Stimulated activated naive CD8-positive, alpha-beta T cell treated with anti-CD3 and anti-CD28 coated beads, Interleukin-15, amount 100 ng/mL, for 72 hours (primary cell): ENCODE measurements at regions not wholly inside any gene's neighbourhood (a gene's known extent, or its start where the extent isn't known, plus 50 kb on each side); places are given as distances from the start of the nearest gene placed in this dataset.
A peak's percentile ranks its signal among the peaks of the same experiment; 100 is the strongest.

Experiments used
- ATAC-seq: fragments of 150-1000 bp; cut with Tn5 transposase; 2 replicates; pipeline ENCODE4 v1.10.0; 2021; ENCODE audit warnings: mild to moderate bottlenecking, moderate library complexity
- DNase-seq, 2 donors: peaks; one replicate each; pipeline ENCODE4 v3.0.0; 2021 to 2022
- H3K27ac Mint-ChIP-seq, 2 donors: one replicate each; pipeline ENCODE4 v1.8.0; 2022; ENCODE audit warnings: mild to moderate bottlenecking in 2 of 2, mixed read lengths in 2 of 2, moderate library complexity in 2 of 2
- H3K27me3 Mint-ChIP-seq: one replicate; pipeline ENCODE4 v1.8.0; 2022; ENCODE audit warnings: mixed read lengths
- H3K4me1 Mint-ChIP-seq: one replicate; pipeline ENCODE4 v1.8.0; 2022; ENCODE audit warnings: mild to moderate bottlenecking, mixed read lengths
- H3K4me3 Mint-ChIP-seq, 2 donors: one replicate each; pipeline ENCODE4 v1.8.0; 2022; ENCODE audit warnings: mild to moderate bottlenecking in 2 of 2, mixed read lengths in 2 of 2, moderate library complexity in 1 of 2
- H3K9me3 Mint-ChIP-seq, 2 donors: one replicate each; pipeline ENCODE4 v1.8.0; 2022; ENCODE audit warnings: mixed read lengths in 2 of 2

DNA sequence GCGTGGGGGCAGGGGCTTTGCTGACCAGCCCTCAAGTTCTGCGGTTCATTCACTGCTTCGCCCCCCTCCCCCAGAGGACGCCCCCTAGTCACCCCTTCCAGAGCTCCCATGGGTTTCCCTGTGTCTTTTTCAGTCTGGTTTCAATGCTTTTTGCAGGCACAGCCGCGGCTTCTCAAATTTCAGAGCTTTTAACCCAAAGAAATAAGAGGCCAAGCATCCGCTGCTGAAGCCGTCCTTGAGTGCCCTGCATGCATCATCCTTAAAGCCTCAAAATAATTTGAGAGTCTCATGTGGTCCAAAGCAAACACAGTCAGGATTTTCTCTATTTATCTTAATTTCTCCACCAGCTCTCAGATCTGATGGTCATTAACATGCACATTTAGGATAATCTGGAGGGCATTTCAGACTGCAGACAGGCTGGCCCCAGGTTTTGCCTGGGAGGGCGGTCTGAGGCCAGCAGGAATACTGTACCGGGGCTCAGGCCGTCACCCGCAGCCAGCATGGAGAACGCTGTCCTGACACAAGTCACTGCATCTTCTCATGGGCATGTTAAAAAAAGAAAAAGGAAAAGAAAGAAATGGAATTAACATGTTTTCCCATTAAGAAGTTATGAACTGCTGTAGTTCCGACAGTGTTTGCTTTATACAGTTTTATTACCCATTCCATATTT lies 420.8 kb upstream of the IRX4 start:
- Mint-ChIP-seq H3K9me3 (no peaks in the 10 kb centered on the region), H3K4me3 (no peak overlapping the region), H3K4me1 (no peaks in the 10 kb centered on the region), H3K27me3 (peaks cover 24% of the 10 kb centered on the region), H3K27ac (no peak overlapping the region)
- ATAC-seq = no peak
- DNase-seq = no peak

DNA sequence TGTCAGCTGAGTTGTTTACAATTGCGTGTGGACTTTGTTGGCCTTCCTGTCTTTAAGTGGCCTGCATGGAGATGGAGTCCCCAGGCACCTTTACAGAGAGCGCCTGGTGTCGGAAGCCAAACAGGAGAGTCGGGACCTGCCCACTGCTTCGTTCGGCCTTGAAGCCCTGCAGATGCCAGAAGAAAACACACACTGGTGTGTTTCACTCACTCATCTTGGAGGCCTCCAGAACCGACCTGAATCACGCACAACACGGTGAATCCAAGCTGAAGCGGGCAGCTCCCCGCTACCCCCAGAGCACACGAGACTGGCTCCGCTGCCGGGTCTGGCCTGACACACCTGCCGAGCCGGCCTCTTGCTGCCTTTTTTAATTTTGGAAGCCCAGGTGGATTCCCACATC lies 419.4 kb upstream of the IRX4 start:
- Mint-ChIP-seq H3K4me3 (no peak overlapping the region), H3K4me1 (no peaks in the 10 kb centered on the region), H3K27me3 (peaks cover 24% of the 10 kb centered on the region), H3K9me3 (no peaks in the 10 kb centered on the region), H3K27ac (peak overlapping the region in 1 of 2 donors; percentile 51)
- DNase-seq = no peak
- ATAC-seq = no peak

DNA sequence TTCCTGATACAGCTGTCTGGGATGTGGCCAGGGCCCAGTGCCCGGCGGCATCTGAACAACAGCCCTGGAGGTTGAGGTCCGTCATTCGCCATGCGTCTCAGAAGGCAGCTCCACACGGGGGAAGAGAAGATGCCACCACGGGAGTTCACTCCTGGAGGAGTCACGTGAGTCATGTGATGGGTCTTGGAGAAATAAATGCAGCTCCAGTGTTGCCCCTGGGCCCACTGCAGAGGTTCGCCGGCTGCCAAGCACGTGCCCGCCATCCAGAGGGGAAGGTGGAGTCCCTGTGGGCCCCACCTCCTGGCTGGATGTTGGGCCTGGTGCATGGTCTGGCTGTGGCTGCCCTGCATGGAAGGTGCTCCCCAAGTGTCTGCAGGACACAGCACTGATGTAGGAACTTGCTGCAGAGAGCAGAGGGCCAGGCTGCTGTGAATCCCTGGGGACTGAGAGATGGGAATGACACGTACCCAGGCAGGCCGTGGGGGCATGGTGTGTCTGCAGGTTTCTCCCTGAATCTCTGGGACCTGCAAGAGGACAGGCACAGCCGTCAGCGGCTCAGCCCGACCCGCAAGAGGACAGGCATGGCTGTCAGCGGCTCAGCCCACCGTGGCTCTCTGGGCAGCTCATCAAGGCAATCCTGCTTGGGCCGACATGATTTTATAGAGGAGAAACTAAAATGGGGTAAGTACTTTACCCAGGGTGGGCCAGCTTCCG lies 418.3 kb upstream of the IRX4 start:
- Mint-ChIP-seq H3K4me3 (no peak overlapping the region), H3K4me1 (no peaks in the 10 kb centered on the region)

DNA sequence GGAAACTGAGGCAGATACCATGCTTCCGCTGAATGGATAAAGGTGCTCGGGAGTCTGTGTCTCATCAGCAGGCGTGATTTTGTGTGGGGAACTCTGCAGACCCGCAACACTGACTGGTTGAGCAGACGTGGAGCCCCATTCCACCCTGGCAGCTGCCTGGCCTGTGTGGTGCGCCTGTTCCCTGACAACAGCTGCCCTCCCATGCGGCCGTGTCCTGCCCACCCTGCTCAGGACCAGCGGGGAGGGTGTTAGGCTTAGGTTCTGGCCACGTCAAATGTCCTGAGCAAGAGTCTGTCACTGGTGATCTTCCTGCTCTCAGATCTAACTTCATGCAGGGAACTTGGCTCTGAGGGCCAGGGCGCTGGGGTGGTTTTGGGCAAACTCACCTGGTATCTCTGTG lies 417.7 kb upstream of the IRX4 start:
- no peaks in the 10 kb centered on the region for H3K9me3 Mint-ChIP-seq
- H3K4me1 Mint-ChIP-seq = no peaks in the 10 kb centered on the region
- no peak overlapping the region for H3K27ac Mint-ChIP-seq
- peaks cover 32% of the 10 kb centered on the region for H3K27me3 Mint-ChIP-seq
- no peak overlapping the region for H3K4me3 Mint-ChIP-seq
- DNase-seq (no peak), ATAC-seq (peak; percentile 31)

More for the DNA sequence above, 418.3 kb upstream of the IRX4 start:
- no peak overlapping the region for H3K27ac Mint-ChIP-seq
- H3K27me3 Mint-ChIP-seq = peaks cover 27% of the 10 kb centered on the region
- DNase-seq (no peak), ATAC-seq (no peak)
- H3K9me3 Mint-ChIP-seq = no peaks in the 10 kb centered on the region

DNA sequence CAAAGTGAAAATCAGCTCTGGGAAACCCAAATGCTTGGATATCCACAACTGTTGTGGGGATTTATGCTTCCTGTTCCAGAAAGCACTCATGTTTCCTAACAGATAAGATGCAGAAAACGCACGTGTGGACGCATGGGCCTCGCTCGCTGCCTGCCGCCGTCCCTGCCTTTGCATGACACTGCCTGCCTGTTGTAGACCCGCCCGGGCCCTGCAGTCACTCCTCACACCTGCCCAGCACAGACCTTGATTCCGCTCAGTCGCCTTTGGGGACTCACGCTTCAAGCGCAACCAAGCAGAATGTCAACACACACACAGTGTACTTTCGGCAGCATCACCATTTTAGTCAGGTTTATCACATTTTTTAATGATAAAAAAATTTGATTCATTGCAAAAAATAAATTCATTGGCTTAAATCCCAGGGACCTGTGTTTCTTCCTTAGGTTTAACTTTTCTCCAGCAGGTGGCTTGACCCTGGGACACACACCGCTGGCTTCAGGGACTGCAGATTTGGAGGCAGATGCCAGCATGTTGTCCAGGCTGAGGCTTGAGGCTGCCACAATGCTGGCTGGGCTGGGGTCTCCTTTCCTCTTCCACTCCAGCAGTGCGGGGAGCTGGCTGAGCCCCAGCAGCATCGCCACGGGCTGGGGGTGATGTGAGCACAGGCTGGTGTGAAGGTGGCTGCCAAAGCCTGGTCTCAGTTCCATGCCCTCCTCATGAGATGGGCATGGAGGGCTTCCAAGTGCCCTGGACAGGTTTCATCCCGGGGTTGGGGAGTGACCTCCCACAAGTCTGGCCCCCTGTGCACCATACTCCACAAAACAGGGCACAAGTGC lies 416.9 kb upstream of the IRX4 start:
- no peak for DNase-seq
- ATAC-seq = no peak
- no peak overlapping the region for H3K27ac Mint-ChIP-seq
- peaks cover 32% of the 10 kb centered on the region for H3K27me3 Mint-ChIP-seq
- H3K4me3 Mint-ChIP-seq = no peak overlapping the region
- H3K9me3 Mint-ChIP-seq = no peaks in the 10 kb centered on the region
- H3K4me1 Mint-ChIP-seq = no peaks in the 10 kb centered on the region

DNA sequence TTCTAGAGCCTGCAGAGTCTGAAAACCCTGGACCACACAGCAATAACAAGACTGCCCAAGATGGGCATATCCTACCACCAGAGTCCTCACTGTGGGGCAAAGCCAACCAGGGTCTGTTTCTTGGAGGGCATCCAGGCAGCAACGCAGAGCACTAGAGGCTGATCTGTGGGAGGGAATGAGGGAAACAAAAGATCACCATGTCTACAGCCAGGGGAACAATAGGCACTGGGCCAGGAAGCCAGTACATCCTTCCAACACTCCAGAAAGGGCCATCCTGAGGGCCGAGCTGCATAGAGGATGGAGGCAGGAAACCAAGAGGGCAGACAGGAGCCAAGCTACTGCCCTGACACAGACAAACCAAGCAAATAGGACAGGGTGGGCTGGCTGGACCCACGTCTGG lies 416.1 kb upstream of the IRX4 start:
- H3K4me3 Mint-ChIP-seq = no peak overlapping the region
- H3K4me1 Mint-ChIP-seq = no peaks in the 10 kb centered on the region
- no peak overlapping the region for H3K27ac Mint-ChIP-seq
- H3K9me3 Mint-ChIP-seq = no peaks in the 10 kb centered on the region
- no peak for DNase-seq
- ATAC-seq = no peak
- H3K27me3 Mint-ChIP-seq = peaks cover 28% of the 10 kb centered on the region

DNA sequence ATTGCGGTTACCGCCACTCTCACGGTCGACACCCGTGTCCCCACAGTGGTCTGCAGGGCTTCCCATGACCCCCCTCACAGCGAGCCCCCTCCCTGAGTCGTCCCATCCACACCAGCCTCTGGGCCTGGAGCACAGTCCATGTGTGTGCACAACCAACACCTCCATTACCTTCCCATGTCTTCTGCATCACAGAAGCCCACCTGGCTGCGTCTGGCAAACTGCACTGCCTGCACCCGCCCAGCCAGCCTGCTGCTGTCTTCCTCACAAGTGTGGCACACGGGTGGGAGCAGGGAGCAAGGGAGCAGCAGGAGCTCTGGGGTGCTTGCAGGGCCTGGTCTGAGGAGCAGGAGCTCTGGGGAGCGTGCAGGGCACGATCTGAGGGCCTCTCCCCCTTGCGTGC lies 415.3 kb upstream of the IRX4 start:
- ATAC-seq (peak; percentile 21), DNase-seq (no peak)
- Mint-ChIP-seq H3K4me1 (no peaks in the 10 kb centered on the region), H3K27me3 (peaks cover 23% of the 10 kb centered on the region), H3K9me3 (no peaks in the 10 kb centered on the region), H3K27ac (peak overlapping the region in 1 of 2 donors; percentile 74), H3K4me3 (no peak overlapping the region)

DNA sequence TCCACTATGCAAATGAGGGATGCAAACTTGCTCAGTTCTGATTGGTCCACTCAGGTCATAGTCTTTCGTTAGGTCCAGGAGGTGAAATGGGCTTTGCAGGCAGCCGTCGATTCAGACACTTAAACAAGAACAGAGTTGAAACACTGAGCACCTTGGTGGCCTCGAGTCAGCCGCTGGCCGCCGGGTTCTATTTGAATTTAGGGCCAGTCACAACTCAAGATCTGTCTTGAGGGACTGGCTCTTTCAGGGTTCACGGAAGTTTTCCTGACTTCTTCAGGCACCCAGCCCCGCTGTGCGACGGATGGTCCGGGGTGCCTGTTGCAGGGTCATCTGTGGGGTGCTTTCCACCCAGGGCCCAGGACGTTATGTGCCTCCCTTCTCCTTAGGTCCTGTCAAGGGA lies 412.8 kb upstream of the IRX4 start:
- Mint-ChIP-seq H3K4me1 (no peaks in the 10 kb centered on the region), H3K9me3 (no peaks in the 10 kb centered on the region), H3K4me3 (no peak overlapping the region), H3K27me3 (peaks cover 8% of the 10 kb centered on the region), H3K27ac (no peak overlapping the region)
- no peak for DNase-seq
- no peak for ATAC-seq

DNA sequence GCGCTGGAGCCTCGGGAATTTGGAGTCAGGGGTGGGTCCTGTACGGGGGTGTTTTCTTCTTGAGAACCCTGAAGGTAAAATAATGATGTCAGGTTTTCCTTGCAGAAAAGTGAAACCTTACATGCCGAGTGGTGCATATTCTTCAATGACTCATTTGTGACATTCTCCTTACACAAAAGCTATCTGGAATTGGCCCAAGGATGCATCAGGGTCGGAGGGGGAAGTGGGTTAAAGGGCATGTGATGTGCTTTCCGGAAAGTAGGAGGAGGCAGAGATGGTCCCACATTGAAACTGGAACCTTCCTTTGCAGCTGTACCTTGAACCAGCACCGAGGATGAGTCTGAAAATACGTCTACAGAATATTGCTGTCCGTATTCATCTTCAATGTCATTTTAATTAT lies 411.2 kb upstream of the IRX4 start:
- Mint-ChIP-seq H3K9me3 (no peaks in the 10 kb centered on the region), H3K27ac (no peak overlapping the region), H3K27me3 (peaks cover 8% of the 10 kb centered on the region), H3K4me3 (no peak overlapping the region), H3K4me1 (no peaks in the 10 kb centered on the region)
- DNase-seq (no peak), ATAC-seq (no peak)

DNA sequence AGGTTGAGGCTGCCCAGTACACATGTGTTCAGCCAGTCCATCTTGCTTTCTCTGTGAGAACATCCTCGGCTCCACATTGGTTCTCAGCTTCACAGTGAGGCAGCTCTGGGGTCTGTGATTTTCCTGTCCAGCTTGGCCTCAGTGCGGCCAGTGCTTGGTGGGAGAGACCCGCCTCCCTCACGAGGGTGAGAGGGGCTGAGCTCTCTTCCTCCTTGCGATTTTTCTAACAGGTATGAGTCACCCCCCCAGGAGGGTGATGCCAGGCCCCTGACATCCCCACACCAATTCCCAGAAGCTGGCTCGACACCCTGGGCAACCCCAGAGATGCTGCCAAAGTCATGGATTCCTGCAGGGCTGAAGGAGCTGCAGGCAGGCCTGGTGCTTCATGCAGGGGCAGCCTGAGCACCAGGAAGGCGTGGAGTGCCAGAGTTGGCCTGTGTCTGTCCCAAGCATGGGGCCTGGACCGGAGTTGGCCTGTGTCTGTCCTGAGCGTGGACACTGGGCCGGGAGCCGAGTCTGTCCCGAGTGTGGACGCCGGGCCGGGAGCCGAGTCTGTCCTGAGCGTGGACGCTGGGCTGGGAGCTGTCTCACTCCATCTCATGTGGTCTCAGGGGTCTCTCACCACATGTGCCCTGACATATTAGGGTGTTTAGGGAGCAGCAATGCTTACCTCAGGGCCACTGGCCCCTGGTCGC lies 408.6 kb upstream of the IRX4 start:
- Mint-ChIP-seq H3K4me1 (no peaks in the 10 kb centered on the region), H3K27ac (no peak overlapping the region)

DNA sequence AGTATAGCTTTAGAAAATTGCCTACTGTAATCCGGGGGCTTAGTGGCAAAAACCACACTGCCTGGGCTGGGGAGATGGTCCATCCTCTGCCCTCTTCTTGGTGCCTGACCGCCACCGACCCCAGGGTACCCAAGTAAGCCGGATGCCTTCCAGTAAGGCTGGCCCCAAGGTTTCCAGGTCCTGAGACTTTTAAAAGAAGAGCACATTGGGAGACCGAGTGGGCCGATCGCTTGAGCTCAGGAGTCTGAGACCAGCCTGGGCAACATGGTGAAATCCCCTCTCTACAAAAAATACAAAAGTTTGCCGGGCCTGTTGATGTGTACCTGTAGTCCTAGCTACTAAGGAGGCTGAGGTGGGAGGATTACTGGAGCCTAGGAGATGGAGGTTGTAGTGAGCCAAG lies 406.7 kb upstream of the IRX4 start:
- no peak overlapping the region for H3K4me3 Mint-ChIP-seq
- peak overlapping the region in 1 of 2 donors; percentile 72 for H3K27ac Mint-ChIP-seq
- ATAC-seq = no peak
- H3K9me3 Mint-ChIP-seq = no peaks in the 10 kb centered on the region
- DNase-seq = no peak
- no peaks in the 10 kb centered on the region for H3K4me1 Mint-ChIP-seq
- no peaks in the 10 kb centered on the region for H3K27me3 Mint-ChIP-seq

More for the DNA sequence above, 408.6 kb upstream of the IRX4 start:
- peaks cover 8% of the 10 kb centered on the region for H3K27me3 Mint-ChIP-seq
- DNase-seq (no peak), ATAC-seq (no peak)
- no peak overlapping the region for H3K4me3 Mint-ChIP-seq
- no peaks in the 10 kb centered on the region for H3K9me3 Mint-ChIP-seq

DNA sequence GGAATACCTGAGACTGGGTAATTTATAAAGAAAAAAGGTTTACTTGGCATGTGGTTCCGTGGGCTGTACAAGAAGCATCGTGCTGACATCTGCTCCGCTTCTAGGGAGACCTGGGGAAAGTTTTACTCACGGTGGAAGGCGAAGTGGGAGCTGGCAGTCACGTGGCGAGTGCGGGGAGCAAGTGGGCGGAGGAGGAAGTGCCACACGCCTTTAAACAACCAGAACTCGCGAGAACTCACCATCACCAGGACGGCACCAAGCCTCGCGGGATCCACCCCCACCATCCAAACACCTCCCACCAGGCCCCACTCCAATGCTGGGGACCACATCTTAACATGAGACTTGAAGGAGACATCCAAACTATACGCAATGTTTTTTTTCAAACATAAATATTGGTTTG lies 406.2 kb upstream of the IRX4 start:
- DNase-seq (no peak), ATAC-seq (no peak)
- no peaks in the 10 kb centered on the region for H3K9me3 Mint-ChIP-seq
- H3K4me3 Mint-ChIP-seq = no peak overlapping the region
- H3K27me3 Mint-ChIP-seq = no peaks in the 10 kb centered on the region
- no peaks in the 10 kb centered on the region for H3K4me1 Mint-ChIP-seq
- no peak overlapping the region for H3K27ac Mint-ChIP-seq

DNA sequence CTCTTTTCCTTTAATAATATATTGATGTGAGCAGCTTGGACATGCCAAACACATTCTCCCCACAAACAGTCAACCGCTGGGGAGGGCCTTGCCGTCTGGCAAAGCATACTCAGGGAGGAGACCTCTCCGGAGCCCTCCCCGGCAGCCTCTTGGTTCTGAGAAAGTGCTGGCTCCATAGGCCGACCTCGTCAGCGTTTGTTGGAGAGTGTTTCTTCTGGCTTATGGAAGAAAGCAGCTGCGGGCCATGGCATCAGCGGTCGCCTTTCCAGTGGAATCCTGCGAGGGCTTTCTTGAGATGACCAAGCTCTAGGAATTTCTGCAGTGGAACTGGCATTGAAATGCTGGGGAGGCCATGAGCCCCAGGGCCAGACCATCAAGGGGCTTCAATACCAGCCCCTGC lies 405.7 kb upstream of the IRX4 start:
- Mint-ChIP-seq H3K9me3 (no peaks in the 10 kb centered on the region), H3K27me3 (no peaks in the 10 kb centered on the region), H3K4me3 (no peak overlapping the region), H3K4me1 (no peaks in the 10 kb centered on the region), H3K27ac (no peak overlapping the region)
- ATAC-seq (no peak), DNase-seq (no peak)

DNA sequence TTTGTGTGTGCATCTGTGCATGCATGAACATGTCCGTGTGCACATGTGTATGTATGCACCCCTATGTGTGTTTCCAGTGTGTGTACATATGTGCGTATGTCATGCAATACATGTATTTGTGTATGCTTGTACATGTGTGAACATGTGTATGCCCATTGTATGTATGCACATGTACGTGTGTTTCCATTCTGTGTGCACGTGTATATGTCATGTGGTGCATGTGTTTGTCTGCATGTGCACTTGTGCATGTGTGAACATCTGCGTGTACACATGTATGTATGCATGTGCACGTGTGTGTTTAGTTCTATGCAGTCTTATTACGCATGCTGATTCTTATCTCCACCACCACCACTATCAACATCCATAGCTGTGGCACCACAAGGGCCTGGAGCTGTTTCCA lies 403.5 kb upstream of the IRX4 start:
- Mint-ChIP-seq H3K27me3 (no peaks in the 10 kb centered on the region), H3K27ac (no peak overlapping the region), H3K4me3 (no peak overlapping the region), H3K4me1 (no peaks in the 10 kb centered on the region), H3K9me3 (no peaks in the 10 kb centered on the region)
- DNase-seq (no peak), ATAC-seq (no peak)

DNA sequence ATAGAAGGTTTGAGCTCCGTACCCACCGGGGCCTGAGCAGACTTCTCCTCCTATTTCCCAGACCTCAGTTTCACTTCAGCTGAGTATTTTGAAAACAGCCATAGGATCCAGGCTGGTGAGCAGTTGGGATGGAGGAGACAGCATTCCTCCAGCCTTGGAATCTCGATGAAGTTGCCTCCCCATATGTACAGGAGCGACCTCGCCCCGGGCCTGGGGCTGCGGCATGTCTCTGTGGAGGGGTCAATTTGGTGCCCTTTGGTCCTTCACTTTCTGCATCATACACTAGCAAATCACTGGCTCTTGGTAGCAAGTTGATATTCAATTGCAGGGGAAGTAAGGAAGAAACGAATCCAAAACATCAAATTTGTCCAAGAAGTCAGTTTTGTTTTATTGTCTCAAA lies 402.0 kb upstream of the IRX4 start:
- DNase-seq (no peak), ATAC-seq (no peak)
- Mint-ChIP-seq H3K27ac (no peak overlapping the region), H3K4me3 (no peak overlapping the region), H3K27me3 (no peaks in the 10 kb centered on the region), H3K4me1 (no peaks in the 10 kb centered on the region), H3K9me3 (peaks cover 6 to 9% of the 10 kb centered on the region in 2 donors)
